OCI-LY1 (cell line): ENCODE measurements at regions not wholly inside any gene's neighbourhood (a gene's known extent, or its start where the extent isn't known, plus 50 kb on each side); places are given as distances from the start of the nearest gene placed in this dataset.

Source experiments
- H2AFZ ChIP-seq: fragments of 200-600 bp; sonication (generic), shearing (Covaris generic); 2 replicates; pipeline ENCODE4 v1.6.0; 2014; ENCODE audit warnings: antibody characterized with exemption, mild to moderate bottlenecking, low read length
- H3F3A ChIP-seq: fragments of 200-600 bp; sonication (generic), shearing (Covaris generic); 2 replicates; pipeline ENCODE4 v1.6.0; 2014; ENCODE audit warnings: mild to moderate bottlenecking, antibody characterized with exemption, low read length, moderate library complexity; ENCODE audit not compliant: insufficient read depth
- H3K27ac ChIP-seq: fragments of 200-600 bp; sonication (generic); 2 replicates; pipeline ENCODE4 v1.5.1; 2014; ENCODE audit warnings: low read length, mixed run types, mild to moderate bottlenecking, low read depth; ENCODE audit not compliant: poor library complexity, severe bottlenecking
- H3K27me3 ChIP-seq: fragments of 200-600 bp; sonication (generic); 2 replicates; pipeline ENCODE4 v1.6.0; 2014; ENCODE audit warnings: antibody characterized with exemption, mild to moderate bottlenecking, low read length, moderate library complexity; ENCODE audit not compliant: insufficient read depth
- H3K36me3 ChIP-seq: fragments of 200-600 bp; sonication (generic); 2 replicates; pipeline ENCODE4 v1.6.1; 2014; ENCODE audit warnings: mild to moderate bottlenecking, antibody characterized with exemption, low read length, moderate library complexity, mixed read lengths; ENCODE audit not compliant: insufficient read depth
- H3K4me1 ChIP-seq: fragments of 200-600 bp; sonication (generic); 2 replicates; pipeline ENCODE4 v1.5.1; 2014; ENCODE audit warnings: mild to moderate bottlenecking, low read length, moderate library complexity; ENCODE audit not compliant: insufficient read depth, severe bottlenecking
- H3K4me2 ChIP-seq: fragments of 200-600 bp; sonication (generic), shearing (Covaris generic); 2 replicates; pipeline ENCODE4 v1.6.1; 2014; ENCODE audit warnings: low read length
- H3K4me3 ChIP-seq: fragments of 200-600 bp; sonication (generic); 2 replicates; pipeline ENCODE4 v1.5.1; 2014; ENCODE audit warnings: low read length, low read depth, mild to moderate bottlenecking, mixed read lengths; ENCODE audit not compliant: poor library complexity, severe bottlenecking
- H3K79me2 ChIP-seq: fragments of 200-600 bp; shearing (Covaris generic); 2 replicates; pipeline ENCODE4 v1.6.1; 2016; ENCODE audit warnings: mixed run types, low read length, mixed read lengths; ENCODE audit not compliant: insufficient read depth
- H3K9ac ChIP-seq: fragments of 200-600 bp; sonication (generic), shearing (Covaris generic); 2 replicates; pipeline ENCODE4 v1.6.1; 2014; ENCODE audit warnings: mild to moderate bottlenecking, low read length, mixed read lengths
- H3K9me2 ChIP-seq: fragments of 200-600 bp; sonication (generic), shearing (Covaris generic); 2 replicates; pipeline ENCODE4 v1.6.1; 2014; ENCODE audit warnings: low read depth, mild to moderate bottlenecking, low read length, mixed read lengths
- H3K9me3 ChIP-seq: fragments of 200-600 bp; shearing (Covaris generic); 2 replicates; pipeline ENCODE4 v1.6.1; 2014; ENCODE audit warnings: low read length, mixed read lengths
- H4K20me1 ChIP-seq: fragments of 200-600 bp; sonication (generic), shearing (Covaris generic); 2 replicates; pipeline ENCODE4 v1.6.0; 2016; ENCODE audit warnings: mild to moderate bottlenecking, low read length; ENCODE audit not compliant: insufficient read depth
- CTCF ChIP-seq: fragments of 200-600 bp; sonication (generic), shearing (Covaris generic); IDR thresholded peaks from 2 replicates; pipeline ENCODE4 v1.5.1; 2017; ENCODE audit warnings: mild to moderate bottlenecking, antibody characterized with exemption, low read length, moderate library complexity, mixed read lengths
- EZH2 ChIP-seq: fragments of 200-600 bp; sonication (generic), shearing (Covaris generic); IDR thresholded peaks from 2 replicates; pipeline ENCODE4 v1.8.0; 2017; ENCODE audit warnings: borderline replicate concordance, mixed run types, mild to moderate bottlenecking, antibody characterized with exemption, low read length, moderate library complexity, mixed read lengths

GRCh38 chr14:43019826-43020225 lies 1413.2 kb downstream of the LRFN5 start:
- Histone ChIP-seq H3K4me3 (no peak overlapping the region), H3F3A (no peaks in the 10 kb centered on the region), H3K4me1 (no peaks in the 10 kb centered on the region), H4K20me1 (no peaks in the 10 kb centered on the region), H2AFZ (no peak overlapping the region), H3K9me2 (no peaks in the 10 kb centered on the region), H3K4me2 (no peak overlapping the region), H3K27me3 (no peaks in the 10 kb centered on the region), H3K9ac (no peak overlapping the region), H3K9me3 (no peaks in the 10 kb centered on the region), H3K79me2 (no peaks in the 10 kb centered on the region), H3K27ac (no peak overlapping the region), H3K36me3 (no peaks in the 10 kb centered on the region)
- TF ChIP-seq EZH2 (no peak), CTCF (no peak)

GRCh38 chr14:43014338-43014737 lies 1407.7 kb downstream of the LRFN5 start:
- no peaks in the 10 kb centered on the region for H3K36me3 ChIP-seq
- TF ChIP-seq CTCF = no peak
- TF ChIP-seq EZH2 = no peak
- H3K79me2 ChIP-seq = no peaks in the 10 kb centered on the region
- no peak overlapping the region for H3K27ac ChIP-seq
- no peaks in the 10 kb centered on the region for H3K9me2 ChIP-seq
- no peaks in the 10 kb centered on the region for H3F3A ChIP-seq
- no peak overlapping the region for H3K4me3 ChIP-seq
- no peaks in the 10 kb centered on the region for H3K4me1 ChIP-seq
- H3K9ac ChIP-seq = no peak overlapping the region
- H3K27me3 ChIP-seq = no peaks in the 10 kb centered on the region
- no peaks in the 10 kb centered on the region for H3K9me3 ChIP-seq
- no peak overlapping the region for H3K4me2 ChIP-seq
- no peak overlapping the region for H2AFZ ChIP-seq
- H4K20me1 ChIP-seq = no peaks in the 10 kb centered on the region

GRCh38 chr14:43012817-43013216 lies 1406.1 kb downstream of the LRFN5 start:
- no peak overlapping the region for H3K4me2 ChIP-seq
- TF ChIP-seq CTCF (no peak), EZH2 (no peak)

More at GRCh38 chr14:43012817-43013216, 1406.1 kb downstream of the LRFN5 start:
- no peaks in the 10 kb centered on the region for H3F3A ChIP-seq
- no peaks in the 10 kb centered on the region for H3K79me2 ChIP-seq
- no peaks in the 10 kb centered on the region for H3K9me3 ChIP-seq
- no peaks in the 10 kb centered on the region for H4K20me1 ChIP-seq
- no peaks in the 10 kb centered on the region for H3K27me3 ChIP-seq
- H3K9me2 ChIP-seq = no peaks in the 10 kb centered on the region
- no peaks in the 10 kb centered on the region for H3K36me3 ChIP-seq
- no peak overlapping the region for H3K9ac ChIP-seq
- no peak overlapping the region for H3K4me3 ChIP-seq
- no peak overlapping the region for H2AFZ ChIP-seq
- H3K27ac ChIP-seq = no peak overlapping the region
- H3K4me1 ChIP-seq = no peaks in the 10 kb centered on the region
